SHP77 treated with DMSO at 0.1 percent for 48 hours (cell line): ENCODE measurements at regions not wholly inside any gene's neighbourhood (a gene's known extent, or its start where the extent isn't known, plus 50 kb on each side); places are given as distances from the start of the nearest gene placed in this dataset.
A peak's percentile ranks its signal among the peaks of the same experiment; 100 is the strongest.
"Not testable (repeated sequence)": the region's sequence is repeated elsewhere in the genome, so short reads cannot be mapped to it uniquely, and the experiment has no call there.

ENCODE experiments used
- DNase-seq: peaks from one replicate; lab custom pipeline; 2025; lab: John Stamatoyannopoulos, UW

DNA sequence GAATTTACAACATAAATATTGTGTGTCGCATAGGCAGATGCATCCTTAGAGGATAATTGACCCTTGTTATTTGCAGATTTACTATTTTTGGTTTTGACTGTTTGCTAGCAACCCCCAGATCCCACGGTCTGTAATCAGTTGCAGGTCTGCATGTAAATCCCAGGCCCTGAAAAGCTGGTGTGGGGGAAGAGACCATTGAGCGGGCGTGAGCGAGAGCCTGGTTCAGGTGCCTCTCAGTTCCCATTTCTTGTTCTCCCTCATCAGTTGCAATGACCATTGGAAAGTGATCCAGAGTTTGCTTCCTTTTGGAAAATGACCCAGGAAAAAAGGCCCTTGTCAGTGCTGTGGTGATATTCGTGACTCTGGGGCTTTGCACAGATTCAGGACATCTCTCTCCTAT is 238.9 kb downstream of the UACA start:
- no peak for DNase-seq

DNA sequence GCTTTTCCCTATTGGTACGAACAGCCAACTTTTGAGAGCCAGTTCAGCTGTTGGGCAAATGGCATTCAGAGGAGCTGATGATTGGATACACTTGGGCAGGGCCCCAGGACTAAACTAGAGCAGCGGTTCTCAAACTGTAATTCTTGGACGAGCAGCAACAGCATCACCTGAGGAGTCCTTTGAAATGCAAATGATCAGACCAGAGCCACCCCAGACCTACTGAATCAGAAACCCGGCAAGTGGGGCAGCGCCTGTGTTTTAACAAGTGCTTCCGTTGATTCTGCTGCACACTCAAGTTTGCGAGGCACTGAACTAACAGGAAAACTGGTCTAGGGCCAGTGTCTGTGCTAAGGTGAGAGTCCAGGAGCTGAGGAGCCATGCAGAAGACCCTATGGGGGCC is 239.7 kb downstream of the UACA start:
- no peak for DNase-seq

DNA sequence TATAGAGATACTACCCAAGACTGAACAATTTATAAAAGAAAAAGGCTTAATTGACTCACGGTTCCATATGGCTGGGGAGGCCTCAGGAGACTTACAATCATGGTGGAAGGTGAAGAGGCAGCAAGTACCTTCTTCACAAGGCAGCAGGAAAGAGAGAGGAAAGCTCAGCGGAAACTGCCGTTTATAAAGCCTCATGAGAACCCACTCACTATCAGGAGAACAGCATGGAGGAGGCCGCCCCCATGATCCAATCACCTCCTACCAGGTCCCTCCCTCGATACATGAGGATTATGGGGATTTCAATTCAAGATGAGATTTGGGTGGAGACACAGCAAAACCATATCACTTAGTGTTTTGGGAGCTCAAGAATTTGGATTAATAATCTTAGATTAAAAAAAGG is 240.2 kb downstream of the UACA start:
- DNase-seq = no peak

DNA sequence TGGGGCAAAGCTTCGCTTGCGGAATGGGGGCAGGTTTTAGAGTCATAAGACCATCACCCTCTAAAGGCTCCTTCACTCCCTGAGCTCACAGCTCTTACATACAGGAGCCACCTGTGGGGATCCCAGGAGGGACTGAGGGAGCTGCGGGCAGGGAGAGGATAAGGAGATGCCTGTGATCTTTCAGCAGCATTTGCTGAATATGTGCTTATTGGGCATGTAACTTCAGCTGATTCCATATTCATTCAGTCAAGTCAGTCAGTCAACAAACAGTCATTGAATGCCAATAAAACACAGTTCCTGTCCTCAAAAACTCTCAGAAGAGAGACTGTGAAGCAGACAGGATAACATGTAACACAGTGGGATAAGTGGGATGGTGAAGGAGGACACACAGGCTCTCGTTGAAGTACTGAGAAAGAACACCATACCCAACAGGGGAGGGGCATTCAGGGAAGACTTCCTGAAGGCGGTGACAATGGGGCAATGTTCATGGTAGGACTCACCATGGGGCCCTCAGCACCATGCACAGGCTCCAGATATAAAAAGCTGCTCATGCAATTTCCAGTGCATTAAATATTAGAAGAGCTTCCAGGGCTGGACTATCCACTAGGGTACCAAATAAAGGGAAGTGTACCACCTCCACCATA is 240.9 kb downstream of the UACA start:
- DNase-seq = no peak

DNA sequence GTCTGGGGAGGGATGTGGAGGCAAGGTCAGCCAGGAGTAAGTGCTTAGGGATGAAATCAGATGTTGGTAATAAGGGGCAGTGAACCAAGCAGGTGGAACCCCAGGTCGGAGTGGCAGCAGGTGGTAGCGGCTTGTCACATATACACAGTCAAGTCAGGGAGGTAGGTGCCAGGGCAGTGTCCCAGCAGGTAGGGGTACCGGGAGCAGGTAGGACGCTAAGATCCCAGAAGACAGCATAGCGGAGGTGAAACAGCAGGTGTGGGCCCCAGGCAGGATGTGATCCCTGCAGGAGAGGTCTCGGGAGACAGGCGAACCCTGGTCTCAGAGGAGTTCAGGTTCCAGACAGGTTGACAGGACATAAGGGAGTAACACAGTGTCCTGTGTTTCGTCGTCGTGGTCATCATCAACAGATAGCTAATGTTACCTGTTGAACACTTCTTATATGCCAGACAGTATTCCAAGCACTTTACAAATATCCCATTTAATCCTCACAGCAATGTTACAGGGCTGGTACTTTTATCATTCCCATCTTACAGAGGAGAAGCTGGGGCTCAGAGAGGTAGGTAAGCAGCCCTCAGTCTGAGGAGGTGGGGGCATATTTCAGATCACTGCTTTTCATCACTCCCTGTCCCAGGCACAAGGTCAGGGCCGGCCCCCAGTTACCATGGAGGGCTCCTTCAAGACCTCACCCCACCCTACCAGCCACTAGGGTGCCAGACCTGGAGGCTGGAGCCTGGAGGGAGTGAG is 241.6 kb downstream of the UACA start:
- no peak for DNase-seq

DNA sequence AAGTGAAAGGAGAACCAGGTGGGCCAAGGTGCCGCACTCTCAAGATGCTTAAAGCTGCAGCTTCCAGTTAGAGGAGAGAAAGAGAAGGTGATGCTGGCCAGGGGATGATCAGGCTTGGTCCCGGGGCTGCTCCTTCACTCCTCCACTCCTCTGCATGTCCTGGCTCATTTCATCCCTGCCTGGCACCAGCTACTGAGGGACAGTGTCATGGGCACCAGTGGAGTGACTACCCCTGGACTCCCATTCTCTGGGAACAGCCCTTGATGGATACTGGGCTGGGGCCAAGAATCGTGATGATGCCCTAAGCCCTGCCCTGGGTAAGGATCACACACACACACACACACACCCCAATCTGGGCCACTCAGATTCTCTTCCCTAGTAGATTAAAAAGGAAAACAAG is 243.7 kb downstream of the UACA start:
- no peak for DNase-seq

DNA sequence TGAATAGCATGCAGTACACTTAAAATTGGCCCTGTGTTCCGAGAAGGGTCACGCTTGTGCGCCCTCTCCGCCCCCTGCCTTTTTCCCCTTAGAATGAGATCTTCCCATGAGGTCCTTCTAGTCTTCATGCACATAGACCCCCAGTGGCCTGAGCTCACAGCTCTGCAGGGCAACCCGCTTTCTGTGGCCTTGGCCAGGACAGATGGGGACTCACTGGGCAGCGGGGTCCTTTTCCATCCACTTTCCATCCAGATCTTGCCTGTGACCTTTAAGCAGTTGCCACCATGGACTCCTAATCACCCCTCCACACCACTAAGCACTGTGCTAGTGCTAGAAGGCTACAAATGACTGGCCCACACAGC is 244.4 kb downstream of the UACA start:
- no peak for DNase-seq

DNA sequence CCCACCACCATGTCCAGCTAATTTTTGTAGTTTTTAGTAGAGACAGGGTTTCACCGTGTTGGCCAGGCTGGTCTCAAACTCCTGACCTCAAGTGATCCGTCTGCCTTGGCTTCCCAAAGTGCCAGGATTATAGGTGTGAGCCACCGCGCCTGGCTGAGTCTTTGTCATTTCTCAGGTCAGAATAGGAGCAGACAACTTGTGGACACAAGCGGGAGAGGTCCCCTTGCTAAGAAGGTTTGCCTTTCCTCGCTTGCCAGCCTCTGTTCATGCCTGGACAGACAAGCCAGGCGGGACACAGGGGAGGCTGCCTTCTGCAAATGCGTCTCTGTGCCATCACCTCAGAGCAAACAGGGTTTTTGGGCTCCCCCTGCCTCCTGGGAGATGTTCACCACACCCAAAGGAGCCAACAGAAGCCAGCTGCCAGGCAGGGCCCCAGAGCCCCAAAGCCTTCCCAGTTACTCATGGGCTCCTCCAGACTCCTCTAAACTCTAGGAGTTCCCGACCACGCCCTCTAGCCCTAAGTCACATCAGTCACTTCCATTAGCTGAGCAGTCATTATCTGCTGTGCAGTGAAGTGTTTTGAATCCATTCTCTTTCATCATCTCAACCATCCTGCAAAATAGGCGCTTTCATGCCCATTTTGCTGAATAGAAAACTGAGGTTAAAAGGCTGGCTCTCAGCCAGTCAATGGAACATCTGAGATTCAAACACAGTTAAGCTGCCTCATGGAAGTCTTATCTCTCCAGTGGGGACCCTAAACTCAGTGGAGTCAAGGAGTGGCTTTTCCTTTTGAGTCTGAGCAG is 245.0 kb downstream of the UACA start:
- DNase-seq = no peak

DNA sequence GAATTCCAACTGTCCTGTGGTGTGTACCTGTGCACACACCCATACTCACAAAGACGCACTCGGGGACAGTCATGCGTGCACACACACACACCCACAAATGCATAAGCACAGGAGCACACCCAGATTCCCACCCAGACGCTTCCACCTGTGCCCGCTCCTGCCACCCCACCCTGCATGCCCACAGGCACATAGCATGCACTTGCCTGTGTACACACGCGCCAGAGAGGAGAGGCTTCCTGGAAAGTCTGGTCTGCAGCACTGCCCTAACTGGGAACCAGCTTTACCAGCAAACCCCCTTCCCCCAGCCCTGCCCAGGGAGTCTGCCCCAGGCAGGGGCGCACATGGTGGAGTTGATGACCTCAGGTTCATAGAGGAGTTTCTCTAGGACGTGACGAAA is 246.2 kb downstream of the UACA start:
- no peak for DNase-seq

DNA sequence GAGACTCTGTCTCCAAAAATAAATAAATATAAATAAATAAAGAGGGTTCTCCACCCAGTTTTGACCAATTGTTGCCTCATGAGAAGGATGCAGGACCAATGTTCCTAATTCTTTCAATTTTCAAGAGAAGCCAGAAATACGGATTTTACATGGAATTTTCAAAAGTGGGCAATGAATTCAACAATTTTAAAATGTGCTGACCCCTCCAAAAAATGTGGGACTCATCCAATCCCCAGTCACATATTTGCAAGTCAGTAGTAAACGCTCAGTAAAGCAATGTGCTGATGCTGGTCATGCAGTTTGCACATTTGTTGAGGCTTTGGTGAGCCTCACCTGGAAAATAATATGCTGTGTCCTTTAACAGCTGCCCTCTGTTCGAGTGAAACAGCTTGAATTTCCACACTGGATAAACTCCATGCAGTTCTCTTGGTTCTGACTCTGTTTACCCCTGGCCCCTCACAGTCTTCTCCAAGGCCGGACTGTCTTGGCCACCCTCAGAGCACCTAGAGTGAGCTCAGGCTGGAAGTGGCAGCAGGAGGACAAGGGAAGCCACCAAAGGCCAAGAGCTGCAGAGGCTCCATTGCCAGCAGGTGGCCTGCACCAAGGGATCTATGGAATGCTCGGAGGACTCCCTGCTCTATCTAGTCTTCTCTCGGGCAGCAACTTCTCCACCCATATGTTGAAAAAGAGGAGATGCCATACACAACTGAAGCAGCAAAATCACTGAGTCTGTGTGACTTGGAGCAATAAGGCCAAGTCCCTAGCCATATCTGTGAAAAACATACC is 246.8 kb downstream of the UACA start:
- DNase-seq = no peak

DNA sequence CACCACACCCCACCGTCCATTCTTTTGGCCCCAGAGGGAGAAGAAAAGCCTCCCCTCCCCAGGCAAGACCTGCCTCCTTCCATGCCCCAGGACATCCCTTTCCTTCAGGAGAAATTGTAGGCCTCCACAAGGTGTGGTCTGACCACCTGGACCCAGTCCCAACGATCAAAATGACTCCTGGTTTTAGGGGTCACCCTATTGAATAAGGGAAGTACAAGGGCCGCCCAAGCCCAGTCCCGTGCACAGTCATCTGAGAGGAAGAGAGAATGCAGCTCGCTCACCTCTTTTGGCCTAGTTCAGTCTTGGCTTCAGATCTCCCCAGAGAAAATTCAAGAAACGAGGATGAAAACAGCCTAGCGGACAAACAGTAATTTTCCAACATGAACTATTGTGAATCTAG is 249.1 kb downstream of the UACA start:
- no peak for DNase-seq

DNA sequence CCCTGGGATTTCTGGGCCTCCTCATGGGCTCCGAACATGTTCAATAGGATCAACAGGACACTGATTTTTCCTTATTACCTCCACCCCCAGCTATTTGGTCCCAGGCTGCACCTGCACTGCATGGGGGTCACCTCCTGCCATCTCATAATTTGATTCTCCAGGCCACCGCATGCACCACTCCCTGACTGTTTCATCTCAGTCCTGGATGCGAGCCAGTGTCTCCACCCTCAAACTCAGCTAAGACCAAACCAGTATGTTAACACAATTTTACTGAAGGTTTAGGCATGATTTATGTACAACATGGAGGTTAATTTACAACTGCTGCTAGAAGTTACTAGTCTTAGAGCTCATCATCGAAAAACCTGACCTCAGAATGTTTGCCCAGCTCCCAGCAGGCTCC is 249.5 kb downstream of the UACA start:
- no peak for DNase-seq

DNA sequence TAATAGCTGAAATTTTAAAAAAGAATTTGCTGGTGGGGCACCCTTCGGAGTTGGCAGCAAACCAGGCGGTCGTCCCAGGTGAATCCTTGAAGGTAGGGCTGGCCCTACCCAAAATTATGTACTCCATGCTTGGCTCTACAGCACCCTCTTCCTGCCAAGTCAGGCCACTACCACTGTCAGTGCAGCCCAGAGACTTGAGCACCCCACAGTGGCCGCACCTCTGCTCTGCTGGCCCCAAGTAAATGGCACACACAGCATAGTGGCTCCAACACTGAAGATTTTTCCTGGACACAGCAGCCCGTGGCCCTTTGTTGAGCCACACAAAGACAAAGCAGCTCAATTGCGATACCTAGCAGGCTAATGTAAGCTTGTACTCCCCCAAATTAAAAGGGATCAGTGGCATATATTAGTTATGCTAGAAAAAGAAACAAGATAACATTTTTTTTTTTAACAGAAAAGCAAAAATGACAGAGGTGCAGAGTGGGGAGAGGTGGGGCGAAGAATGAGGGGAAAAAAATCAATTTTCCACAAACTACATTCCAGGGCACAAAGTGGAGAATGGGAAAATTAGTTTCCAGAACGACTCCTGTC is 250.5 kb downstream of the UACA start:
- DNase-seq = no peak

DNA sequence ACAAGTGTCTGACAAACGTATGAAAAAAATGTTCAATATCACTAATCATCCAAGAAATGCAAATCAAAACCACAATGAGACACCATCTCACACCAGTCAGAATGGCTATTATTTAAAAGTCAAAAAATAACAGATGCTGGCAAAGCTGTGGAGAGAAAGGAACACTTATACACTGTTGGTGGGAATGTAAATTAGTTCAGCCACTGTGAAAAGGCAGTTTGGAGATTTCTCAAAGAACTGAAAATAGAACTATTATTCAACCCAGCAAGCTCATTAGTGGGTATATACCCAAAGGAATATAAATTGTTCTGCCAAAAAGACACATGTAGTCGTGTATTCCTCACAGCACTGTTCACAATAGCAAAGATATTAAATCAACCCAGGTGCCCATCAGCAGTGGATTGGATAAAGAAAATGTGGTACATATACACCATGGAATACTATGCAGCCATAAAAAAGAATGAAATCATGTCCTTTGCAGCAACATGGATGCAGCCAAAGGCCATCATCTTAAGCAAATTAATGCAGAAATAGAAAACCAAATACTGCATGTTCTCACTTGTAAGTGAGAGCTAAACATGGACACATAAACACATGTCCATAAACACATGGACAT is 251.3 kb downstream of the UACA start:
- DNase-seq = not testable (repeated sequence)

DNA sequence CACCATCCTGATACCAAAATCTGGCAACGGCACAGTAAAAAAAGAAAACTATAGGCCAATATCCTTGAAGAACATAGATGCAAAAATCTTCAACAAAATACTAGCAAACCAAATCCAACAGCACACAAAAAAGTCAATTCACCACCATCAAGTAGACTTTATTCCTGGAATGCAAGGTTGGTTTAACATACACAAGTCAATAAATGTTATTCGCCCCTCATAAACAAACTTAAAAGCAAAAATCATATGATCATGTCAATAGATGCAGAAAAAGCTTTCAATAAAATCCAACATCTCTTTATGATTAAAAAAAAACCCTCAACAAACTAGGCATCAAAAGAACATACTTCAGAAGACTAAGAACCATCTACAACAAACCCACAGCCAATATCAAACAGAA is 252.9 kb downstream of the UACA start:
- DNase-seq = no peak

DNA sequence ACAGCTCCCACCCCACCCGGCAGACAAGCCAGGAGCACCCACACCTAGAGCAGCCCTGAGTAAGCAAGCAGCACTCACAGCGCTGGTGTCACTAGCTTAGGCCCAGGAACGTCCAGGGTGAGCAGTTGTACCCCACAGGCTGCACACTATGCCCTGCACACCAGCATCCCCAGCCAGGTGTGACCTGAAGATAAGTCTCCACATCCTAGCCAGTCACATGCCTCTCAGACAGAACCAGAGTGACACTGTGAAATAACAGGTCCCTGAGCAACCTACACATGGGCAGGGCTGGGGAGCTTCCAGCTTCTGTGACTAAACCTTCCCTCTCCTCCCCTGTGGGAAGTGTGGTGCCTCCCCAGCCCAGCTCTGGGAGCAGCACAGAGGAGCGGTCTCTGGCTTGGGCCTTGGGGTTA is 253.6 kb downstream of the UACA start:
- DNase-seq = no peak

DNA sequence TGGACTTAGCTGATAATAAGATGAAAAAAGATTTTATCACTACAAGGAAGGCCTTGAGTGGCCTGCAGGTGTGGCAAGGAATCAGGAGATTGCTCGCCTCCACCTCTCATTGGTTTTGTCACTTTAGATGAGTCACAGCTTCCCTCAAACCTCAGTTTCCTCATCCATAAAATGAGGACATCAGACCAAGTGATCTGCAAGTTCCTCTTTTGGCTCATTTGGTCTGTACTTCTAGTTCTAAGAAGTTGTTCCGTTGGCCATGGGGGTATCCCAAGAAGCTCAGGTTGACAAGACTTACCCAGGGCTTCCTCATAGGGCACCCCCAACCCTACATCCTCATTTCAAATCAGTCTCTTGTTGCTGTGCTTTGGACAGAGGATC is 254.1 kb downstream of the UACA start:
- no peak for DNase-seq

DNA sequence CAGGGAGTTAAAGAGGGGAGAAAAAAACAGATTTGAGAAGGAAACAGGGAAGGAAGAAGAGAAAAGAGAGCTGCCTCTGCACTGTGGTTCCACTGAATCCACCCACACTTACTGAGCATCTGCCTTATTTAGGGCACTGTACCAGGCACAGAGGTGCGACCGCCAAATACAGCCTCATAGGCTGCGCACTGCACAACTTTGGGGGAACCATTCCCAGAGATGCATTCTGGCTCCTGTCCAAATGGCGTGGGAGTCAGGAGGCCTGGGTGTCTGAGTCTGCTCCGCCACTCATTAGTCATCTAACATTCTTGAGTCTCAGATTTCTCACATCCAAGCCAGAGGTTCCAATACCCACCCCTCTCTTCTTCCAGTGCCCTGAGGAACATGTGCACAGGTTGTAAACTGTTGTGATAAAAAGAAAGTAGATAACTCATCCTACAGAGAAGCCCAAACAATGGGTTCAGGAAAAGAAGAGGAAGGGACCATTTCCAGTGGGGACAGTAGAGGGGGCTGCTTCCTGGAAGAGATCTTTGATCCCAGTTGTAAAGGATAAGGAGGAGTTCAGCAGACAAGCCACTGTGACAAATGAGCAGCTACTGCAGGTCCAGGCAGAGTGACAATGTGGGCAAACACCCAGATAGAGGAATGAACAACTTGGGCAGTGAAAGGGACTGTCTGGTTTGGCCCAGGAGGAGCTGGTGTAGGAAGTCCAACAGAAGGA is 254.6 kb downstream of the UACA start:
- no peak for DNase-seq

DNA sequence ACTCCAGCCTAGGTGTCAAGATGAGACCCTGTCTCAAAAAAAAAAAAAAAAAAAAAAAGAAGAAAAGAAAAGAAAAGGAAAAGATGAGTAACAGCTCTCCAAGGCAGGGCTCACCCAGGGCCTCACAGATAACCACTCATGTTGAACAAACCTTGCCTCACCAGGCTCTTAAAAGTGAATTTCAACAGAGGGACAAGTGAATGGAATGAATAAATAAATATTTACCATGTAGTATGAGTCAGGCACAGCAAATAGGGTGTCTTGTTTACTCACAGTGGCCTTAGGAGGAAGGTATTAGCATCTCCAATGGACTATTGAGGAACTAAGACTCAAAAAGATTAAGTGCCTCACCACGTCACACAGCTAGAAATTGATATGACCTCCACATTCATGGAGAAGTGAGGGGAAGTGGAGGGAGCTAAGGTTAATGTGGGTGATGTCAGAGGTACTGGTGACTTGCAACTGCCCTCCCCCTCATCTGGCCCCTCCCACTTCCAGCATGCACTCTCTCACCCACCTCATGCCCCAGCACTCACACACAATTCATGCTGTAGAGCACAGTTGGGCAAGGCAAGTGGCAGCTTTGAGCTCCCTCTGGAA is 255.5 kb downstream of the UACA start:
- DNase-seq = peak; percentile 3
